ENCODE measurements at regions not wholly inside any gene's neighbourhood (a gene's known extent, or its start where the extent isn't known, plus 50 kb on each side); places are given as distances from the start of the nearest gene placed in this dataset.

- DNase-seq (ENCODE audit: low read depth in 3 of 3) = no peak
Observed at GRCh38 chrX:134717698-134718097, 59.4 kb upstream of the PLAC1 start.

GRCh38 chrX:134716620-134717012, 58.3 kb upstream of the PLAC1 start:
- DNase-seq (ENCODE audit: low read depth in 3 of 3) = no peak

- DNase-seq (ENCODE audit: low read depth in 3 of 3) = no peak
Observed at GRCh38 chrX:134715930-134716619, 57.8 kb upstream of the PLAC1 start.

- no peak for DNase-seq (ENCODE audit: low read depth in 3 of 3)
Observed at GRCh38 chrX:134714633-134715110, 56.4 kb upstream of the PLAC1 start.

- DNase-seq (ENCODE audit: low read depth in 3 of 3) = no peak
Observed at GRCh38 chrX:134713618-134714107, 55.4 kb upstream of the PLAC1 start.

- DNase-seq (ENCODE audit: low read depth in 3 of 3) = no peak
Observed at GRCh38 chrX:134712272-134712671, 54.0 kb upstream of the PLAC1 start.

- DNase-seq (ENCODE audit: low read depth in 3 of 3) = no peak
Observed at GRCh38 chrX:134711135-134711921, 53.1 kb upstream of the PLAC1 start.

Data from stimulated activated CD4-positive, alpha-beta T cell treated with anti-CD3 and anti-CD28 coated beads, TNF-alpha, amount 100 ng/mL, for 48 hours (primary cell).